Naive B cell (primary cell): ENCODE measurements at regions not wholly inside any gene's neighbourhood (a gene's known extent, or its start where the extent isn't known, plus 50 kb on each side); places are given as distances from the start of the nearest gene placed in this dataset.

ENCODE experiments used
- ATAC-seq, 2 donors: fragments of 150-1000 bp; cut with Tn5 transposase; 2 replicates each; pipeline ENCODE4 v1.10.0; 2021; ENCODE audit warnings: low read depth in 2 of 2, mild to moderate bottlenecking in 2 of 2, moderate library complexity in 2 of 2
- DNase-seq: peaks from one replicate; pipeline ENCODE4 v3.0.0; 2022
- H3K27ac Mint-ChIP-seq, 6 donors: one replicate each; pipeline ENCODE4 v1.8.0; 2020 to 2022; ENCODE audit warnings: mild to moderate bottlenecking in 6 of 6, mixed read lengths in 6 of 6, moderate library complexity in 5 of 6, inconsistent platforms in 2 of 6
- H3K27me3 Mint-ChIP-seq, 3 donors: one replicate each; pipeline ENCODE4 v1.8.0; 2021 to 2022; ENCODE audit warnings: mixed read lengths in 3 of 3, mild to moderate bottlenecking in 1 of 3
- H3K36me3 Mint-ChIP-seq, 2 donors: one replicate each; pipeline ENCODE4 v1.8.0; 2020 to 2022; ENCODE audit warnings: mixed read lengths in 2 of 2, inconsistent platforms in 1 of 2, mild to moderate bottlenecking in 1 of 2
- H3K4me1 Mint-ChIP-seq, 3 donors: one replicate each; pipeline ENCODE4 v1.8.0; 2020 to 2022; ENCODE audit warnings: mixed read lengths in 3 of 3, inconsistent platforms in 1 of 3, mild to moderate bottlenecking in 1 of 3, moderate library complexity in 1 of 3
- H3K4me3 Mint-ChIP-seq, 8 donors: one replicate each; pipeline ENCODE4 v1.8.0; 2020 to 2022; ENCODE audit warnings: mild to moderate bottlenecking in 8 of 8, mixed read lengths in 8 of 8, moderate library complexity in 8 of 8, inconsistent platforms in 2 of 8
- H3K9me3 Mint-ChIP-seq, 7 donors: one replicate each; pipeline ENCODE4 v1.8.0; 2020 to 2022; ENCODE audit warnings: mixed read lengths in 7 of 7, mild to moderate bottlenecking in 5 of 7, inconsistent platforms in 2 of 7, moderate library complexity in 1 of 7

DNA sequence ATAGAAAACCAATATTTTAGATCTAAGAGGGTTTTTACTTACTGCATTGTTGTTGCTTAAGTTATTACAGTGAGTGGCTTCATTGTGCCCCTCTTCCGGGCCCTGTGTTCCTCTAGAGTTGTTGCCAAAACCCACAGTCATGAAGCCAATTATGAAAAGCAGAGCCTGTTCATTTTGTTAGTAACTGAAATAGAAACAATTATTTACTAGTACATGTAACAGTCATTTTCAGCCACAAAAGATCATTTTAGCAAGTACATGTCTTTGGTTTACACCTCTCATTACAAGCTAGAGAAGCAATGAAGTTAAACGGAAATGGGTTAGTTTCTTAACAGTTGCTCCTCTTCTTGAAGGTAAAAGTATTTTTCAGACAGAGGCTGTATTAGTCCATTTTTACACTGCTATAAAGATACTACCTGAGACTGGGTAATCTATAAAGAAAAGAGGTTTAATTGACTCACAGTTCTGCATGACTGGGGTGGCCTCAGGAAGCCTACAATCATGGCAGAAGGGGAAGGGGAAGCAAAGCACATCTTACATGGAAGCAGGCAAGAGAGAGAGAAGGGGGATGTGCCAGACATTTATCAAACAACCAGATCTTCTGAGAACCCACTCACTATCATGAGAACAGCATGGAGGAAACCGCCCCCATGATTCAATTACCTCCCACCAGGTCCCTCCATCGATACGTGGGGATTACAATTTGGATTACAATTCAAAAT lies 380.5 kb downstream of the SFMBT2 start:
- peaks cover 0 to 16% (median 9%) of the 10 kb centered on the region in 7 donors for H3K9me3 Mint-ChIP-seq
- H3K36me3 Mint-ChIP-seq = peaks cover 4 to 16% of the 10 kb centered on the region in 2 donors
- H3K27ac Mint-ChIP-seq = no peak overlapping the region
- H3K27me3 Mint-ChIP-seq = peaks cover 0 to 5% (median 0%) of the 10 kb centered on the region in 3 donors
- peaks cover 0 to 6% (median 0%) of the 10 kb centered on the region in 3 donors for H3K4me1 Mint-ChIP-seq
- ATAC-seq (no peak), DNase-seq (no peak)
- H3K4me3 Mint-ChIP-seq = no peak overlapping the region

DNA sequence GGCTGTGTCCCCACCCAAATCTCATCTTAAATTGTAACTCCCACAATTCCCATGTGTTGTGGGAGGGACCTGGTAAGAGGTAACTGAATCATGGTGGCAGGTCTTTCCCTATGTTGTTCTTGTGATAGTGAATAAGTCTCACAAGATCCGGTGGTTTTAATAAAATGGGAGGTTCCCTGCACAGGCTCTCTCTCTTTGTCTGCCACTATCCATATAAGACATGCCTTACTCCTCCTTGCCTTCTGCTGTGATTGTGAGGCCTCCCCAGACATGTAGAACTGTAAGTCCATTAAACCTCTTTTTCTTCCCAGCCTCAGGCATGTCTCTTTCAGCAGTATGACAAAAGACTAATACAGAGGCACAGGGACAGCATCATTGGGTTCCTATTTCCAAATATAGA lies 381.2 kb downstream of the SFMBT2 start:
- DNase-seq (no peak), ATAC-seq (no peak)
- no peak overlapping the region for H3K4me3 Mint-ChIP-seq
- peaks cover 0 to 16% (median 9%) of the 10 kb centered on the region in 7 donors for H3K9me3 Mint-ChIP-seq
- H3K27ac Mint-ChIP-seq = no peak overlapping the region
- peaks cover 0 to 5% (median 0%) of the 10 kb centered on the region in 3 donors for H3K27me3 Mint-ChIP-seq
- no peaks in the 10 kb centered on the region for H3K4me1 Mint-ChIP-seq
- H3K36me3 Mint-ChIP-seq = peaks cover 4 to 16% of the 10 kb centered on the region in 2 donors

DNA sequence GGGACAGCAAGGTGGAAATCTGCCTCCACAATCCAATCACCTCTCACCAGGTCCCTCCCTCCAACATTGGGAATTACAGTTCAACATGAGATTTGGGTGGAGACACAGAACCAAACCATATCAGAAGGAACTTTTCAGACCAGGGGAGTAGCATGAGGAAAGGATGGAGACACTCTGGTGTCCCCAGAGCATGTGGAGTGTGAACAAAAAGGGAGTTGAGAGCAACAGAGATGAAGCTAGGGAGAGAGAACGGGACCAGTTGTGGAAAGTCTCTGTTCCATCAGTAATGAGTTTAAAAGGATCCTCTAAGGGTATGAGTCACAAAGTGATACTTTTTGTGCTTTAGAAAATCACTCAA lies 382.0 kb downstream of the SFMBT2 start:
- peaks cover 4 to 16% of the 10 kb centered on the region in 2 donors for H3K36me3 Mint-ChIP-seq
- ATAC-seq = no peak
- peaks cover 0 to 16% (median 9%) of the 10 kb centered on the region in 7 donors for H3K9me3 Mint-ChIP-seq
- peaks cover 0 to 5% (median 0%) of the 10 kb centered on the region in 3 donors for H3K27me3 Mint-ChIP-seq
- no peaks in the 10 kb centered on the region for H3K4me1 Mint-ChIP-seq
- DNase-seq = no peak
- no peak overlapping the region for H3K27ac Mint-ChIP-seq
- no peak overlapping the region for H3K4me3 Mint-ChIP-seq

DNA sequence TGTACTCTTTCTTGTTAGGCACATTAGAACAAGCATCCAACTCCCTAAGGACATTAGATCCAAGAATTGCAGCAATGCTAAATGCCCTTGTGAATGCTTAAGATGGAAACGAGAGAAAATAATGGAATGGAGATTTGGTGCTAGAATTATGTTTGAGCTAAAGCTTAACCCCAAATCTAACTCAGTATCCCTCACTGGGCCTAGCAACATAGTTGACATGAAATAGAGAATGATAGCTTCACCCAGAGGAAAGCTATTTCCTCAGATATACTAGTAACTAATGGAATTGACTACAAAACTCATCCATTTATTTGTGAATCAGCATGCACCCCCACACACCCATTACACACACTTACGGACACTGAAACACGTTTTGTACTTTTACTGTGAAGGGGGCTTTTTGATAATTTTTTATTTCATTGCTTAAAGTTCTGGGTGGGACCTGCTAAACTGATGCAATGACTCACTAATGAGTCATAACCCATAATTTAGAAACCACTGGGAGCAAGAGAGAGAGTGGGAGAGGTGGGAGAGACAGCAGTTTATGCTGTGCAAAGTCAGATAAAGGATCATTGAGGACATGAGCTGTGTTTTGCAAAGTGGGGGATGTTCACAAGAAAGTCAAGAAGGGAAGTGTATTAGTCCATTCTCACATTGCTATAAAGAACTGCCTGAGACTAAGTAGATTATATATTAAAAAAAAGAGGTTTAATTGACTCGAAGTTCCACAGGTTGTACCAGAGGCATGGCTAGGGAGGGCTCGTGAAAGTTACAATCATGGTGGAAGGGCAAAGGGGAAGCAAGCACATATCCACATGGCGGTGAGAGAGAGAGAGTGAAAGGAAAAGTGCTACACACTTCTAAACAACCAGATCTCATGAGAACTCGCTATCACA lies 382.7 kb downstream of the SFMBT2 start:
- Mint-ChIP-seq H3K4me3 (no peak overlapping the region), H3K27me3 (peaks cover 0 to 5% (median 0%) of the 10 kb centered on the region in 3 donors), H3K4me1 (no peaks in the 10 kb centered on the region), H3K9me3 (peaks cover 2 to 16% (median 9%) of the 10 kb centered on the region in 7 donors), H3K27ac (no peak overlapping the region), H3K36me3 (peaks cover 4 to 16% of the 10 kb centered on the region in 2 donors)
- DNase-seq (no peak), ATAC-seq (no peak)

DNA sequence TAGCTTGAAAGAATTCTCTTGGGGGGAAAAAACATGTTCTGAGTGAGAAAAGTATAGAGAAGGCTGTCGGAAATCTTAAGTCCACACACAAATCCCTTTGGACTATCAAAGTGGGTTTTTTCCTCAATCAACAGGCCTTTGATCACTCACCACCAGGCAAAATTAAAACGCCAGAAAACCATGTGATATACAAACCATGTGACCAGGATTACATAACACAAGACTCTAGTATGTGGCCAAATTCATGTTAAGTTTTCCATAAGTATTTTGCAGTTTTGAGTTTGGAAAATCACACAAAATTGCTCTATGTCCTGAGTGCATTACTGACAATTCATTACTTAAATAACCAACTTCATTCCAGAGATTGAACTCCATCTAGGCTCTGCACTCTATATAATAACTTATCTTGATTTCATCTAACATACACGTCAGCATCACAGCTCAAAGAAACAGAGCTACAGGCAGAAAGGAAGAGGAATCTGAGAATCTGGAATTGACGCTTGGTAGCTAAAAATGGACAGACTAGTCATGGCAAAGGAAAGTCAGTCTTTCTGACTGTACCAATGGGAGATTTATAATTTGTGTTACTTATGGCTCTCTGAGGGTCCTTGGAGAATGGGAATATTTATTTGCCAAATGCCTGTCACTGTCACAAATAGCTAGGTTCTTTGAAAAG lies 383.5 kb downstream of the SFMBT2 start:
- H3K27ac Mint-ChIP-seq = no peak overlapping the region
- H3K4me1 Mint-ChIP-seq = no peaks in the 10 kb centered on the region

DNA sequence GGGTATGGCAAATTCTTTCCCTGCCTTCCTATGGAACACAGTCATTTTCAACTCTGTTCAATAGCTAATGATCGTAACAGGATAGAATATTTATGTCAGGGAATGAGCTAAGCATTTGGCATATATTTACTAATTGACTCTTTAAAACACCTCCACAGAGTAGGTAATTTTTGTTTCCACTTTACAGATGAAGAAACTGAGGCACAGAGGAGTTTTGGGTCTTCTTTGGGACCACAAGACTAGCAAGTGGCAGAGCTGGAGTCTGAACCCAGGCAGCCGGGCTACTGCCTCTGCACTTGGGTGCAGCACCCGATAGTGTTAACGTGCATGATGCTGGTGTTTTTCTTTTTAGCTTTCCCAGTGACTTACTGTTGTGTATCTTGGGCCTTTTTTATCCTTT lies 384.0 kb downstream of the SFMBT2 start:
- no peak for ATAC-seq
- no peaks in the 10 kb centered on the region for H3K4me1 Mint-ChIP-seq

More for the DNA sequence above, 383.5 kb downstream of the SFMBT2 start:
- Mint-ChIP-seq H3K27me3 (peaks cover 0 to 5% (median 0%) of the 10 kb centered on the region in 3 donors), H3K9me3 (peaks cover 2 to 24% (median 9%) of the 10 kb centered on the region in 7 donors), H3K36me3 (peaks cover 4 to 23% of the 10 kb centered on the region in 2 donors), H3K4me3 (no peak overlapping the region)
- ATAC-seq (no peak), DNase-seq (no peak)

DNA sequence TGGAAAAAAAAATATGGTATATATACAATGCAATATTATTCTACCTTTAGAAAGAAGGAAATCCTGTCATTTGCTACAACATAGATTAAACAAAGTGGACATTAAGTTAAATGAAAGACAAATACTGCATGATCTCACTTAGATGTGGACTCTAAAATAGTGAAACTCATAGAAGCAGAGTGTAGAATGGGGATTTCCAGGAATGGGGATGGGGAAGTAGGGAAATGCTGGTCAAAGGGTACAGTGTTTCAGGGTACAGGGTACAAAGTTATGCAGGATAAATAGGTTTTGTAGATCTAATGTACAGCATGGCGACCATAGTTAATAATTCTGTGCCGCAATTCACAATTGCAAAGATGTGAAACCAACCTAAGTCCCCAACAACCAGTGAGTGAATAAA lies 385.5 kb downstream of the SFMBT2 start:
- Mint-ChIP-seq H3K4me3 (no peak overlapping the region), H3K4me1 (no peaks in the 10 kb centered on the region), H3K27ac (no peak overlapping the region), H3K36me3 (peaks cover 4 to 21% of the 10 kb centered on the region in 2 donors), H3K27me3 (peaks cover 0 to 5% (median 0%) of the 10 kb centered on the region in 3 donors), H3K9me3 (peaks cover 4 to 30% (median 8%) of the 10 kb centered on the region in 7 donors)
- DNase-seq (no peak), ATAC-seq (no peak)

More for the DNA sequence above, 384.0 kb downstream of the SFMBT2 start:
- Mint-ChIP-seq H3K9me3 (peaks cover 2 to 29% (median 9%) of the 10 kb centered on the region in 7 donors), H3K36me3 (peaks cover 4 to 26% of the 10 kb centered on the region in 2 donors), H3K27me3 (peaks cover 0 to 5% (median 0%) of the 10 kb centered on the region in 3 donors), H3K27ac (no peak overlapping the region), H3K4me3 (no peak overlapping the region)
- DNase-seq = no peak

DNA sequence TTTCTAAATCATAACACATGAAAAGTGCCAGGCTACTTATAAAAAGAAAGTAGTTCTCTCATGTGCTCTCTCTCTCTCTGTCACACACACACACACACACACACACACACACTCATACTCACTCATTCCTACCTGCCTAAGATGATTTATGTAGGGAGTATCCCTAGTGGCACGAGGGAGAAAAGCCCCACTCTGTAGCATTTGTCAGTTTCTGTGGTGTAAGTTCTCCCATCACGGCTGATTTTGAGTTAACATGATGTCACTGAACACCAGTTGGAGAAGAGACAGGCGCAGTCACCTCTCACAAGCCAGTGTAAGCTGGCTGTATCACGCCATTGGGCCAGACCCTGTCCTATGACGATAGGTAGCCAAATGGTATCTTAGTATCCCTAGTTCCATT lies 395.4 kb downstream of the SFMBT2 start:
- H3K27ac Mint-ChIP-seq = peak overlapping the region in 1 of 6 donors; percentile 12
- ATAC-seq (no peak), DNase-seq (no peak)

DNA sequence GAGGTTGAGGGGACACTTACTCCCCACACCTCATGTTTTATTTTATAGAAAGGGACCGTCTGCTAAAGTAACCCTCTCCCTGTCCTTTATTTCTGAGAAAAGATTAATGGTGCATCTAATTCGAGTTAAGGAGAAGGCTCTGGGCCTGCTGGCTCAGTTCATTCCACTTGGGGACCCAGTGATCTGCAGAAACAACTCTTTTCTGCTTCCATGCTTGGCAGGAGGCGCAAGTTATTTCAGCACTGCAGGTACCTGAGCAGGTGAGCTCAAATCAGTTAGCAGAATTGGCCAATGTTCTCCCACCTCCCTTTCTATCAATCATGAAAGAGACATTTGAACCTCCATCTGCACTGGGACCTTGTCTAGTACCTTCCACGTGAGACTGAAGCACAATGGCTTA lies 396.1 kb downstream of the SFMBT2 start:
- H3K4me3 Mint-ChIP-seq = no peak overlapping the region
- no peaks in the 10 kb centered on the region for H3K27me3 Mint-ChIP-seq
- no peak for ATAC-seq
- no peak for DNase-seq
- H3K36me3 Mint-ChIP-seq = peaks cover 0 to 6% of the 10 kb centered on the region in 2 donors
- H3K9me3 Mint-ChIP-seq = peaks cover 3 to 15% (median 7%) of the 10 kb centered on the region in 7 donors
- no peaks in the 10 kb centered on the region for H3K4me1 Mint-ChIP-seq
- no peak overlapping the region for H3K27ac Mint-ChIP-seq

More for the DNA sequence above, 395.4 kb downstream of the SFMBT2 start:
- no peaks in the 10 kb centered on the region for H3K4me1 Mint-ChIP-seq
- H3K36me3 Mint-ChIP-seq = peaks cover 0 to 10% of the 10 kb centered on the region in 2 donors
- H3K4me3 Mint-ChIP-seq = no peak overlapping the region
- no peaks in the 10 kb centered on the region for H3K27me3 Mint-ChIP-seq
- peaks cover 7 to 22% (median 12%) of the 10 kb centered on the region in 7 donors for H3K9me3 Mint-ChIP-seq

DNA sequence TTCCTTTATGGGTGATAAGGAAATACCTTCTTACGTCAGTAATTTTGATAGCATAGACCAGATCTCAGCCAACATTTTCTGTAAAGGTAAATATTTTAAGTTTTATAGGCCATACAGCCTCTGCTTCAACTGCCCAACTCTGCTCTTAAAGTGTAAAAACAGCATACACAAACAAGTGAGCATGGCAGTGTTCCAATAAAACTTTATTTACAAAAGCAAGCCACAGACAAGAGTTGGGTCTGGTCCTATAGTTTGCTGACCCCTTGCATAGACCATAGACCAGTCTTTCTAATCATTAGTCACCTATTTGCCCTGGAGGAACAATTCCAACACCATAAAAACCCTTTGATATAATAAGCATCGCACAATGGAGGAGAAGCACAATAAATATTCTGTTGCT lies 398.8 kb downstream of the SFMBT2 start:
- peaks cover 0 to 5% (median 0%) of the 10 kb centered on the region in 7 donors for H3K9me3 Mint-ChIP-seq
- H3K36me3 Mint-ChIP-seq = no peaks in the 10 kb centered on the region
- H3K4me3 Mint-ChIP-seq = no peak overlapping the region
- ATAC-seq (no peak), DNase-seq (no peak)
- H3K27me3 Mint-ChIP-seq = no peaks in the 10 kb centered on the region
- no peak overlapping the region for H3K27ac Mint-ChIP-seq
- no peaks in the 10 kb centered on the region for H3K4me1 Mint-ChIP-seq

DNA sequence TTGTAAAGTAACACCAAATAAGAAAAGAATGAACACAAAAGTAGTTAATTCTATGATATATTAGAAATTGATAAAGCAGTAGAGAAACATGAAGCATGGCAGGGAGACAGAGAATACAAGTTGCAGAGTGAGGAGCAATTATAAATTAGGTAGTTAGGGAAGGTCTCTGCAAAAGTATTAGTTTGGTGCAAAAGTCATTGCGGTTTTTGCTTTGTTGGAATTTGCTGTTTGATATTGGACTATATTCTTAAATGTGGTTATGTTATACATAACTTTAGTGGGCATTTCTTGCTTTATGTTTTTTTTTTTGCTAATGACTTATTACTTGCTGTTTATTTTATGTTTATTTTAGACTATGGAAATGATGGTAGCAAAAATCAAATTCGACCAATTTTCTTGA lies 402.2 kb downstream of the SFMBT2 start:
- Mint-ChIP-seq H3K9me3 (peaks cover 0 to 5% (median 0%) of the 10 kb centered on the region in 7 donors), H3K27ac (no peak overlapping the region), H3K36me3 (no peaks in the 10 kb centered on the region), H3K27me3 (no peaks in the 10 kb centered on the region), H3K4me3 (no peak overlapping the region), H3K4me1 (no peaks in the 10 kb centered on the region)
- DNase-seq = no peak
- ATAC-seq = no peak

DNA sequence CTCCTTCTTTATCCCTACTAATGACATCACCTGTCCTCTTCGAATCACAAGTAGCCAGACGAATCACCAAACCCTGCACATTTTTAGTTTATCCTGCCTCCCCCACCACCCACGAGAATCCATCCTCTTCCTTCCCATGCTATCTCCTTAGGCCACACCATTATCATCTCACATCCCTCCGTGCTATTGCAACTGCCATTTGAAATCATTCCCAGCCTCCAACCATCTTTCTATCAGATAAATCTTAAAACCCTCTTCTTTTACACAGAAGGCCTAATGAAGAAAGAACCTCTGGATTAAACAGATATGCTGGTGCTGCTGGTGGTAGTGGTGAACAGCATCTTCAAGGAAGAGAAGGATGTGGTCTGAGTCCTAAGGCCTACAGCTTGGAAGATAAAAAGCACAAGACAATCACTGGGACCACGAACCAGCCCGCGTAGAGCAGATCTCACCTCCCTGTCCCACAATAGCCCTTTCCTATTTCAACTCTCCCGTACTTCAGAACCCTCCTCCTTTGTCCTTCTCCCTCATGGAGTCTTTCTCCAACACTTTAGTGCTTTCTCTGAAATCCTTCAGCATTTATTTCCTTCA lies 403.1 kb downstream of the SFMBT2 start:
- no peaks in the 10 kb centered on the region for H3K36me3 Mint-ChIP-seq
- ATAC-seq (no peak), DNase-seq (no peak)
- peaks cover 0 to 1% (median 0%) of the 10 kb centered on the region in 3 donors for H3K27me3 Mint-ChIP-seq
- no peak overlapping the region for H3K27ac Mint-ChIP-seq
- no peak overlapping the region for H3K4me3 Mint-ChIP-seq
- H3K4me1 Mint-ChIP-seq = no peaks in the 10 kb centered on the region
- H3K9me3 Mint-ChIP-seq = peaks cover 0 to 5% (median 0%) of the 10 kb centered on the region in 7 donors

DNA sequence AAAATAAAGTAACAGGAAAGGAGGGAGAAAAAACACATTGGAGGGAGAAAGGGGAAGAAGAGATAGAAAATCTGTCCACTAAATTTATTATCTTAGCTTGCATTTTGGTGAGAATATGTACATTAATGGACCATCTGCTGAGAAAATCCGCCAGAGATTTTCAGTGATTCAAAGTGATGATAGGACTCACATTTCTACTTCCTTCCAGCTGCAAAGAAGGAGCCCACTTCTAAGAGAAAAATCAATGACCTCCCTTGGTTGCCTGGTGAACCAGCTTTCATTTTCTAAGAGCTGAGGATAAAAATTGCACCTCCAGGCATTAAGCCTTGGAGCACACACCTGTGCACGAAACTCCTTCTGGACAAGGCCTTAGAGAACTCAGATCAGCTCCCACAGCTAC lies 404.3 kb downstream of the SFMBT2 start:
- Mint-ChIP-seq H3K27ac (no peak overlapping the region), H3K9me3 (peaks cover 0 to 5% (median 0%) of the 10 kb centered on the region in 7 donors), H3K4me1 (no peaks in the 10 kb centered on the region), H3K4me3 (no peak overlapping the region), H3K36me3 (no peaks in the 10 kb centered on the region), H3K27me3 (peaks cover 0 to 5% (median 0%) of the 10 kb centered on the region in 3 donors)
- ATAC-seq (no peak), DNase-seq (no peak)
